GM12892 (cell line): ENCODE measurements at regions not wholly inside any gene's neighbourhood (a gene's known extent, or its start where the extent isn't known, plus 50 kb on each side); places are given as distances from the start of the nearest gene placed in this dataset.

Experiments
- POLR2A ChIP-seq: IDR thresholded peaks from 2 replicates; pipeline ENCODE4 v1.6.1; 2011; ENCODE audit warnings: low read depth, low read length, control low read depth
- POLR2AphosphoS5 ChIP-seq: IDR thresholded peaks from 2 replicates; pipeline ENCODE4 v1.6.1; 2011; ENCODE audit warnings: low read depth, low read length, control low read depth
- TAF1 ChIP-seq: IDR thresholded peaks from 2 replicates; pipeline ENCODE4 v1.6.1; 2011; ENCODE audit warnings: low read depth, mild to moderate bottlenecking, control low read depth, low read length, borderline replicate concordance

- TF ChIP-seq POLR2A (no peak), TAF1 (no peak), POLR2AphosphoS5 (no peak)
Measured at GRCh38 chr7:51472873-51473272, 156.3 kb upstream of the COBL start.
